ENCODE measurements at regions not wholly inside any gene's neighbourhood (a gene's known extent, or its start where the extent isn't known, plus 50 kb on each side); places are given as distances from the start of the nearest gene placed in this dataset.

GRCh38 chrX:146409528-146409927 is 400.0 kb upstream of the CXorf51B start:
- Mint-ChIP-seq H3K4me1 (no peaks in the 10 kb centered on the region), H3K4me3 (no peak overlapping the region), H3K9me3 (peaks cover 14% of the 10 kb centered on the region), H3K27ac (no peak overlapping the region), H3K27me3 (ENCODE audit: low read depth) (no peaks in the 10 kb centered on the region), H3K36me3 (ENCODE audit: low read depth) (no peaks in the 10 kb centered on the region)
- TF ChIP-seq CTCF (IDR thresholded peaks at IDR 0.05; ENCODE audit: unreplicated experiment in 3 of 3) = no peak

DNA sequence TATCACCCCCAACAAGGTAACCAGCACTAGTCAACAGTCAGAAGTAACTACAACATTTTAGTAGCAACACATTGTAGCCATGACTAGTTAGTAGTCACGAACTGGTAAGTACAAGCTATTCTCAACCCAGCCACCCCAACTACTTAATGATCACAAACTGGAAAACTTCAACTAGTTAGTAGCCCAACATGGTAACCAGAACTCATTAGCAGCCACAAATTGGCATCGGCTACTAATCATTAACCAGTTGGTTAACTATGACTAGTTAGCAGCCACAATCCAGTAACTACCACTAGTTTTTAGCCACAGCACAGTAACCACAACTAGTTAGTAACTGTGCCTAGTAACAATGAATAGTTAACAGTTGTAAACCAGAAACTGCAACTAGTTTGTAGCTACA is 385.1 kb upstream of the CXorf51B start:
- H3K27me3 Mint-ChIP-seq (ENCODE audit: low read depth) = no peaks in the 10 kb centered on the region
- H3K9me3 Mint-ChIP-seq = peaks cover 7% of the 10 kb centered on the region
- H3K4me3 Mint-ChIP-seq = no peak overlapping the region
- peaks cover 1% of the 10 kb centered on the region for H3K4me1 Mint-ChIP-seq
- H3K36me3 Mint-ChIP-seq (ENCODE audit: low read depth) = no peaks in the 10 kb centered on the region
- no peak for TF ChIP-seq CTCF (IDR thresholded peaks at IDR 0.05; ENCODE audit: unreplicated experiment in 3 of 3)
- H3K27ac Mint-ChIP-seq = no peak overlapping the region

DNA sequence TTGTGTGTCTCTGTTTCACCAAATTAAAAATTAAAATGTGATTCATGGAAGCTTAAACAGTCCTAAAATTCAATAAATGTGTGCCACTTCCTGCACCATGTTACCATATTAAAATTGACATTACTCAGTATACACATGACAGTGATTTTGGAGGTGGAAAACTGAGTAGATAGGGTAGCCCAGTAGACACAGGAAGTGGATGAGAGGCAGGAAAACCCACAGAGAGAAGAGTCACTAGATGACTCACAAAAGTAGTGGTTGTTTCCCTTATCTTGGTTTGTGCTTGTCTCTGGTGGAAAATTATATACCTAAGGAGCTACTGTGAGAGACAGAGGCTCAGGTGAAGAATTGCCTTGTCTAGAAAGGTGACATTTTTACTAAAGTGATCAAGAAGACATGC is 375.8 kb upstream of the CXorf51B start:
- Mint-ChIP-seq H3K27ac (no peak overlapping the region), H3K36me3 (ENCODE audit: low read depth) (no peaks in the 10 kb centered on the region), H3K4me1 (peaks cover 4% of the 10 kb centered on the region), H3K27me3 (ENCODE audit: low read depth) (no peaks in the 10 kb centered on the region), H3K9me3 (peaks cover 2% of the 10 kb centered on the region), H3K4me3 (no peak overlapping the region)
- TF ChIP-seq CTCF (IDR thresholded peaks at IDR 0.05; ENCODE audit: unreplicated experiment in 3 of 3) = no peak

DNA sequence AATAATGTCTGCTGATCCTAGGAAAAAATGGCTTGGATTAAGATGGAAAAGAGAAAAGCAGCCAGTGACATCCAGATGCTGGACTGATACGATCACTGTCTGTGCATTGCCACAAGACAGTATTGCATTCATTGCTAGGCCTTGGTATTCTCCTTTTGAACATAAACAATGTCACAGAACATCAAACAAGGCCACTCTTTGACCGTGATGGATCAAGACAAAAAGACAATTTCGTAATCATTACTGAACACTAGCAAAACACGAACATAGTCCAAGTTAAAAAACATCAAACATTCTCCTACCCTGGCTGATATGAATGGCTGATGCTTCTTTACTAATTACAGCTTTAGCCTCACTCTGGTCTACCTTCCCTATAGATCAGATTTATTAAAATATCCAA is 374.1 kb upstream of the CXorf51B start:
- Mint-ChIP-seq H3K4me3 (no peak overlapping the region), H3K27ac (no peak overlapping the region), H3K27me3 (ENCODE audit: low read depth) (no peaks in the 10 kb centered on the region), H3K36me3 (ENCODE audit: low read depth) (no peaks in the 10 kb centered on the region), H3K9me3 (peaks cover 9% of the 10 kb centered on the region), H3K4me1 (no peaks in the 10 kb centered on the region)
- TF ChIP-seq CTCF (IDR thresholded peaks at IDR 0.05; ENCODE audit: unreplicated experiment in 3 of 3) = no peak

- no peak for TF ChIP-seq CTCF (IDR thresholded peaks at IDR 0.05; ENCODE audit: unreplicated experiment in 3 of 3)
- no peaks in the 10 kb centered on the region for H3K36me3 Mint-ChIP-seq (ENCODE audit: low read depth)
- no peak overlapping the region for H3K27ac Mint-ChIP-seq
- H3K4me1 Mint-ChIP-seq = no peaks in the 10 kb centered on the region
- peaks cover 21% of the 10 kb centered on the region for H3K9me3 Mint-ChIP-seq
- H3K4me3 Mint-ChIP-seq = no peak overlapping the region
- no peaks in the 10 kb centered on the region for H3K27me3 Mint-ChIP-seq (ENCODE audit: low read depth)
Measured at GRCh38 chrX:146448791-146449190, 360.8 kb upstream of the CXorf51B start.

DNA sequence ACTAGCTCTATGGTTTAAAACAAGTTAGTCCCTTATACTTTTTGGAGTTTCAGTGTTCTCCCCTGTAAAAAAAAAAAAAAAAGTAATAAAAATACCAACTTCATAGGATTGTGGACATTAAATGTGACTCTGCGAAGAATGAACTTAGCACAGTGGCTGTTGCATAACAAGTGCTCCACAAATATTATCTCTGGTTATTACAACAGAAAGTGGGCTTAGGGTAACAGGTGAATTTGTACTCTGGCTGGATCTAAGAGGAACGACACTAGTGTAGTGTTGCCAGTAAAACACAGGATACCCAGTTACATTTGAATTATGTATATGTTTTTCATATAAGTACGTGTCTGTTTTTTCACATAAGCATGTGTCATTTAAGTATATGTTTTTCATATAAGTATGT is 360.3 kb upstream of the CXorf51B start:
- no peaks in the 10 kb centered on the region for H3K36me3 Mint-ChIP-seq (ENCODE audit: low read depth)
- no peaks in the 10 kb centered on the region for H3K4me1 Mint-ChIP-seq
- no peak overlapping the region for H3K27ac Mint-ChIP-seq
- TF ChIP-seq CTCF (IDR thresholded peaks at IDR 0.05; ENCODE audit: unreplicated experiment in 3 of 3) = no peak
- H3K4me3 Mint-ChIP-seq = no peak overlapping the region
- no peaks in the 10 kb centered on the region for H3K27me3 Mint-ChIP-seq (ENCODE audit: low read depth)
- H3K9me3 Mint-ChIP-seq = peaks cover 20% of the 10 kb centered on the region
